NK-92 treated with Interleukin-12 subunit alpha and Interleukin-12 subunit beta, amount 100 ng/mL, for 24 hours (cell line): ENCODE measurements at regions not wholly inside any gene's neighbourhood (a gene's known extent, or its start where the extent isn't known, plus 50 kb on each side); places are given as distances from the start of the nearest gene placed in this dataset.

Source experiments
- DNase-seq: peaks from one replicate; lab custom pipeline; 2025; lab: John Stamatoyannopoulos, UW

GRCh38 chr6:105492706-105493673 is 90.1 kb upstream of the PREP start:
- no peak for DNase-seq

GRCh38 chr6:105489216-105489530 is 86.3 kb upstream of the PREP start:
- no peak for DNase-seq

GRCh38 chr6:105488516-105489215 is 85.8 kb upstream of the PREP start:
- no peak for DNase-seq

GRCh38 chr6:105487040-105487790 is 84.3 kb upstream of the PREP start:
- DNase-seq: no peak

GRCh38 chr6:105485456-105485855 is 82.6 kb upstream of the PREP start:
- no peak for DNase-seq

GRCh38 chr6:105484238-105485161 is 81.6 kb upstream of the PREP start:
- DNase-seq: no peak

- no peak for DNase-seq
These were observed 80.6 kb upstream of the PREP start for GRCh38 chr6:105483492-105483891.

GRCh38 chr6:105482921-105483320 is 80.0 kb upstream of the PREP start:
- DNase-seq: no peak

GRCh38 chr6:105482227-105482844 is 79.5 kb upstream of the PREP start:
- DNase-seq: no peak

GRCh38 chr6:105476978-105477377 is 74.1 kb upstream of the PREP start:
- DNase-seq: no peak

GRCh38 chr6:105474234-105474633 is 71.4 kb upstream of the PREP start:
- no peak for DNase-seq

GRCh38 chr6:105469946-105470345 is 67.1 kb upstream of the PREP start:
- DNase-seq: no peak

GRCh38 chr6:105468850-105469249 is 66.0 kb upstream of the PREP start:
- no peak for DNase-seq

GRCh38 chr6:105460860-105461259 is 58.0 kb upstream of the PREP start:
- no peak for DNase-seq

GRCh38 chr6:105459864-105460263 is 57.0 kb upstream of the PREP start:
- no peak for DNase-seq

- DNase-seq: peak; percentile 65
These were observed 56.2 kb upstream of the PREP start for GRCh38 chr6:105459049-105459448.

- no peak for DNase-seq
These were observed 55.7 kb upstream of the PREP start for GRCh38 chr6:105458551-105458950.

GRCh38 chr6:105458084-105458483 is 55.2 kb upstream of the PREP start:
- no peak for DNase-seq

- DNase-seq: no peak
These were observed 51.1 kb upstream of the PREP start for GRCh38 chr6:105453968-105454367.

GRCh38 chr6:105452924-105453756 is 50.3 kb upstream of the PREP start:
- DNase-seq: peak; percentile 75
